ENCODE measurements at regions not wholly inside any gene's neighbourhood (a gene's known extent, or its start where the extent isn't known, plus 50 kb on each side); places are given as distances from the start of the nearest gene placed in this dataset.

- ChIA-PET POLR2A (no interaction called here), CTCF (no interaction called here)
- no peak for DNase-seq (ENCODE audit: extremely low spot score)
- TF ChIP-seq L3MBTL2 (conservative IDR thresholded peaks at IDR 0.05), result no peak
- no peak for TF ChIP-seq CTBP1 (IDR thresholded peaks at IDR 0.05; ENCODE audit: borderline replicate concordance)
- no peak for TF ChIP-seq NFRKB (IDR thresholded peaks at IDR 0.05)
- TF ChIP-seq ELF4 (IDR thresholded peaks at IDR 0.05), result no peak
- no peak for TF ChIP-seq LEF1 (IDR thresholded peaks at IDR 0.05; ENCODE audit: borderline replicate concordance)
- TF ChIP-seq SP1 (IDR thresholded peaks at IDR 0.05), result no peak
- no peak for TF ChIP-seq TARDBP (IDR thresholded peaks at IDR 0.05)
- no peak for TF ChIP-seq BHLHE40 (IDR thresholded peaks at IDR 0.05; ENCODE audit: borderline replicate concordance)
- no peak for TF ChIP-seq FOXK2 (IDR thresholded peaks at IDR 0.05)
- no peak for TF ChIP-seq FOXM1 (IDR thresholded peaks at IDR 0.05; ENCODE audit: borderline replicate concordance)
- no peak for TF ChIP-seq SUZ12 (IDR thresholded peaks at IDR 0.05)
Measured at GRCh38 chr5:143558048-143558447, 154.6 kb upstream of the NR3C1 start.

- CTCF ChIA-PET, result interaction anchor here (1.2 kb wide), 1 partner anchor 15 kb away, joined by 3 read pairs; no protein-coding TSS in a partner anchor
- no peak for TF ChIP-seq PKNOX1 (IDR thresholded peaks at IDR 0.05)
- no peak for TF ChIP-seq ELF4 (IDR thresholded peaks at IDR 0.05)
- no peak for TF ChIP-seq FOXM1 (IDR thresholded peaks at IDR 0.05; ENCODE audit: borderline replicate concordance)
- no peak for TF ChIP-seq FOXK2 (IDR thresholded peaks at IDR 0.05)
- no peak for TF ChIP-seq TARDBP (IDR thresholded peaks at IDR 0.05)
- TF ChIP-seq NFRKB (IDR thresholded peaks at IDR 0.05), result no peak
- no peak for TF ChIP-seq SP1 (IDR thresholded peaks at IDR 0.05)
- no peak for TF ChIP-seq ZNF384 (IDR thresholded peaks at IDR 0.05)
- no peak for TF ChIP-seq LEF1 (IDR thresholded peaks at IDR 0.05; ENCODE audit: borderline replicate concordance)
- TF ChIP-seq ARNT (IDR thresholded peaks at IDR 0.05), result no peak
- TF ChIP-seq L3MBTL2 (conservative IDR thresholded peaks at IDR 0.05), result no peak
- TF ChIP-seq HDGF (IDR thresholded peaks at IDR 0.05; ENCODE audit: borderline replicate concordance), result no peak
- no peak for TF ChIP-seq SUZ12 (IDR thresholded peaks at IDR 0.05)
- TF ChIP-seq CTBP1 (IDR thresholded peaks at IDR 0.05; ENCODE audit: borderline replicate concordance), result no peak
- no peak for TF ChIP-seq FOXA1 (IDR thresholded peaks at IDR 0.05)
- POLR2A ChIA-PET, result no interaction called here
- DNase-seq (ENCODE audit: extremely low spot score), result no peak
Measured at GRCh38 chr5:143557061-143557818, 153.8 kb upstream of the NR3C1 start.

GRCh38 chr5:143554918-143555477 is 151.5 kb upstream of the NR3C1 start:
- no peak for TF ChIP-seq PKNOX1 (IDR thresholded peaks at IDR 0.05)
- TF ChIP-seq ARNT (IDR thresholded peaks at IDR 0.05), result no peak
- TF ChIP-seq TARDBP (IDR thresholded peaks at IDR 0.05), result no peak
- no peak for TF ChIP-seq FOXA1 (IDR thresholded peaks at IDR 0.05)
- no peak for TF ChIP-seq SUZ12 (IDR thresholded peaks at IDR 0.05)
- TF ChIP-seq HDGF (IDR thresholded peaks at IDR 0.05; ENCODE audit: borderline replicate concordance), result no peak
- TF ChIP-seq LEF1 (IDR thresholded peaks at IDR 0.05; ENCODE audit: borderline replicate concordance), result no peak
- TF ChIP-seq L3MBTL2 (conservative IDR thresholded peaks at IDR 0.05), result no peak
- no peak for TF ChIP-seq BHLHE40 (IDR thresholded peaks at IDR 0.05; ENCODE audit: borderline replicate concordance)
- no peak for TF ChIP-seq CTBP1 (IDR thresholded peaks at IDR 0.05; ENCODE audit: borderline replicate concordance)
- TF ChIP-seq FOXM1 (IDR thresholded peaks at IDR 0.05; ENCODE audit: borderline replicate concordance), result no peak
- no peak for TF ChIP-seq NFRKB (IDR thresholded peaks at IDR 0.05)
- TF ChIP-seq ZNF384 (IDR thresholded peaks at IDR 0.05), result no peak
- CTCF ChIA-PET, result no interaction called here
- no peak for DNase-seq (ENCODE audit: extremely low spot score)
- POLR2A ChIA-PET, result no interaction called here

GRCh38 chr5:143554187-143554717 is 150.8 kb upstream of the NR3C1 start:
- POLR2A ChIA-PET, result no interaction called here
- CTCF ChIA-PET, result no interaction called here
- TF ChIP-seq BHLHE40 (IDR thresholded peaks at IDR 0.05; ENCODE audit: borderline replicate concordance) (no peak), CTBP1 (IDR thresholded peaks at IDR 0.05; ENCODE audit: borderline replicate concordance) (no peak), HDGF (IDR thresholded peaks at IDR 0.05; ENCODE audit: borderline replicate concordance) (no peak), LEF1 (IDR thresholded peaks at IDR 0.05; ENCODE audit: borderline replicate concordance) (no peak), ARNT (IDR thresholded peaks at IDR 0.05) (no peak), ZNF384 (IDR thresholded peaks at IDR 0.05) (no peak), FOXK2 (IDR thresholded peaks at IDR 0.05) (no peak), ELF4 (IDR thresholded peaks at IDR 0.05) (no peak), FOXM1 (IDR thresholded peaks at IDR 0.05; ENCODE audit: borderline replicate concordance) (no peak), TARDBP (IDR thresholded peaks at IDR 0.05) (no peak), FOXA1 (IDR thresholded peaks at IDR 0.05) (no peak)
- DNase-seq (ENCODE audit: extremely low spot score), result no peak

- ChIA-PET CTCF (interaction anchor here (1.2 kb wide), 1 partner anchor 9 kb away, joined by 5 read pairs; no protein-coding TSS in a partner anchor), POLR2A (no interaction called here)
- no peak for TF ChIP-seq SUZ12 (IDR thresholded peaks at IDR 0.05)
- no peak for TF ChIP-seq NFRKB (IDR thresholded peaks at IDR 0.05)
- TF ChIP-seq HDGF (IDR thresholded peaks at IDR 0.05; ENCODE audit: borderline replicate concordance), result no peak
- TF ChIP-seq TARDBP (IDR thresholded peaks at IDR 0.05), result no peak
- no peak for TF ChIP-seq FOXK2 (IDR thresholded peaks at IDR 0.05)
- no peak for TF ChIP-seq LEF1 (IDR thresholded peaks at IDR 0.05; ENCODE audit: borderline replicate concordance)
- no peak for TF ChIP-seq PKNOX1 (IDR thresholded peaks at IDR 0.05)
- no peak for TF ChIP-seq FOXA1 (IDR thresholded peaks at IDR 0.05)
- no peak for TF ChIP-seq CTBP1 (IDR thresholded peaks at IDR 0.05; ENCODE audit: borderline replicate concordance)
- no peak for TF ChIP-seq SP1 (IDR thresholded peaks at IDR 0.05)
- no peak for TF ChIP-seq ZNF384 (IDR thresholded peaks at IDR 0.05)
- no peak for TF ChIP-seq FOXM1 (IDR thresholded peaks at IDR 0.05; ENCODE audit: borderline replicate concordance)
- no peak for TF ChIP-seq ELF4 (IDR thresholded peaks at IDR 0.05)
- no peak for TF ChIP-seq L3MBTL2 (conservative IDR thresholded peaks at IDR 0.05)
- no peak for DNase-seq (ENCODE audit: extremely low spot score)
Measured at GRCh38 chr5:143552680-143553079, 149.2 kb upstream of the NR3C1 start.
